ENCODE measurements at regions not wholly inside any gene's neighbourhood (a gene's known extent, or its start where the extent isn't known, plus 50 kb on each side); places are given as distances from the start of the nearest gene placed in this dataset.

- FAIRE-seq (no peak), DNase-seq (ENCODE audit: insufficient read length, low spot score) (no peak)
- no peak for TF ChIP-seq POLR2A (IDR thresholded peaks at IDR 0.05; ENCODE audit: low read depth, low read length)
These were observed 268.4 kb downstream of the BCL11B start for GRCh38 chr14:99003646-99004045.

- FAIRE-seq (no peak), DNase-seq (ENCODE audit: insufficient read length, low spot score) (no peak)
- no peak for TF ChIP-seq POLR2A (IDR thresholded peaks at IDR 0.05; ENCODE audit: low read depth, low read length)
These were observed 267.9 kb downstream of the BCL11B start for GRCh38 chr14:99004112-99004511.

GRCh38 chr14:99006276-99006675 lies 265.7 kb downstream of the BCL11B start:
- DNase-seq (ENCODE audit: insufficient read length, low spot score), result no peak
- no peak for FAIRE-seq
- TF ChIP-seq POLR2A (IDR thresholded peaks at IDR 0.05; ENCODE audit: low read depth, low read length), result no peak

- DNase-seq (ENCODE audit: insufficient read length, low spot score) (no peak), FAIRE-seq (no peak)
- no peak for TF ChIP-seq POLR2A (IDR thresholded peaks at IDR 0.05; ENCODE audit: low read depth, low read length)
These were observed 264.2 kb downstream of the BCL11B start for GRCh38 chr14:99007795-99008194.

GRCh38 chr14:99009871-99010270 lies 262.1 kb downstream of the BCL11B start:
- DNase-seq (ENCODE audit: insufficient read length, low spot score), result no peak
- FAIRE-seq, result no peak
- no peak for TF ChIP-seq POLR2A (IDR thresholded peaks at IDR 0.05; ENCODE audit: low read depth, low read length)

GRCh38 chr14:99011385-99011784 lies 260.6 kb downstream of the BCL11B start:
- no peak for TF ChIP-seq POLR2A (IDR thresholded peaks at IDR 0.05; ENCODE audit: low read depth, low read length)
- DNase-seq (ENCODE audit: insufficient read length, low spot score), result no peak
- FAIRE-seq, result no peak

GRCh38 chr14:99012703-99013102 lies 259.3 kb downstream of the BCL11B start:
- DNase-seq (ENCODE audit: insufficient read length, low spot score) (no peak), FAIRE-seq (no peak)
- TF ChIP-seq POLR2A (IDR thresholded peaks at IDR 0.05; ENCODE audit: low read depth, low read length), result no peak

- no peak for TF ChIP-seq POLR2A (IDR thresholded peaks at IDR 0.05; ENCODE audit: low read depth, low read length)
- DNase-seq (ENCODE audit: insufficient read length, low spot score) (no peak), FAIRE-seq (no peak)
These were observed 256.2 kb downstream of the BCL11B start for GRCh38 chr14:99015833-99016232.

- no peak for TF ChIP-seq POLR2A (IDR thresholded peaks at IDR 0.05; ENCODE audit: low read depth, low read length)
- no peak for FAIRE-seq
- no peak for DNase-seq (ENCODE audit: insufficient read length, low spot score)
These were observed 248.6 kb downstream of the BCL11B start for GRCh38 chr14:99023371-99023770.

- FAIRE-seq, result no peak
These were observed 247.1 kb downstream of the BCL11B start for GRCh38 chr14:99024926-99025325.

GRCh38 chr14:99025418-99025817 lies 246.6 kb downstream of the BCL11B start:
- DNase-seq (ENCODE audit: insufficient read length, low spot score) (no peak), FAIRE-seq (no peak)
- TF ChIP-seq POLR2A (IDR thresholded peaks at IDR 0.05; ENCODE audit: low read depth, low read length), result no peak

More at GRCh38 chr14:99024926-99025325, 247.1 kb downstream of the BCL11B start:
- DNase-seq (ENCODE audit: insufficient read length, low spot score), result no peak
- no peak for TF ChIP-seq POLR2A (IDR thresholded peaks at IDR 0.05; ENCODE audit: low read depth, low read length)

GRCh38 chr14:99026471-99026870 lies 245.5 kb downstream of the BCL11B start:
- FAIRE-seq (no peak), DNase-seq (ENCODE audit: insufficient read length, low spot score) (no peak)
- no peak for TF ChIP-seq POLR2A (IDR thresholded peaks at IDR 0.05; ENCODE audit: low read depth, low read length)

- no peak for TF ChIP-seq POLR2A (IDR thresholded peaks at IDR 0.05; ENCODE audit: low read depth, low read length)
- FAIRE-seq (no peak), DNase-seq (ENCODE audit: insufficient read length, low spot score) (no peak)
These were observed 244.0 kb downstream of the BCL11B start for GRCh38 chr14:99028041-99028440.

GRCh38 chr14:99028521-99028920 lies 243.5 kb downstream of the BCL11B start:
- no peak for TF ChIP-seq POLR2A (IDR thresholded peaks at IDR 0.05; ENCODE audit: low read depth, low read length)
- FAIRE-seq (no peak), DNase-seq (ENCODE audit: insufficient read length, low spot score) (no peak)

GRCh38 chr14:99029145-99029915 lies 242.7 kb downstream of the BCL11B start:
- no peak for FAIRE-seq
- TF ChIP-seq POLR2A (IDR thresholded peaks at IDR 0.05; ENCODE audit: low read depth, low read length), result no peak
- no peak for DNase-seq (ENCODE audit: insufficient read length, low spot score)

Data from H54 (cell line).